ENCODE measurements at regions not wholly inside any gene's neighbourhood (a gene's known extent, or its start where the extent isn't known, plus 50 kb on each side); places are given as distances from the start of the nearest gene placed in this dataset.

GRCh38 chr5:174607205-174607604 lies 117.2 kb upstream of the MSX2 start:
- H3K27ac ChIP-seq (ENCODE audit: low read depth, low read length) = no peak overlapping the region
- H3K4ac ChIP-seq (replicated peaks; ENCODE audit: insufficient read length, low read depth, low read length) = no peak overlapping the region
- no peak overlapping the region for H3K4me3 ChIP-seq (ENCODE audit: extremely low read depth in 1 of 4, insufficient read depth in 2 of 4, low read depth in 3 of 4, low read length in 4 of 4)
- H3K18ac ChIP-seq (ENCODE audit: extremely low read depth, low read length) = no peak overlapping the region
- no peak overlapping the region for H3K14ac ChIP-seq (ENCODE audit: insufficient read length)
- H2AK5ac ChIP-seq (ENCODE audit: low read depth, low read length) = no peak overlapping the region
- no peak for DNase-seq (ENCODE audit: low read depth in 1 of 2, low spot score in 2 of 2)
- H3K23me2 ChIP-seq (ENCODE audit: low read depth, low read length) = no peaks in the 10 kb centered on the region
- no peak overlapping the region for H3K4me2 ChIP-seq (ENCODE audit: insufficient read depth in 1 of 2, low read depth in 2 of 2, low read length in 2 of 2)
- TF ChIP-seq CEBPB (IDR thresholded peaks at IDR 0.05; ENCODE audit: low read depth, low read length) = no peak
- no peak overlapping the region for H2BK12ac ChIP-seq (ENCODE audit: low read depth, low read length)
- no peaks in the 10 kb centered on the region for H3K79me1 ChIP-seq (ENCODE audit: low read depth, low read length)
- no peak overlapping the region for H2BK20ac ChIP-seq (ENCODE audit: low read length)
- no peak overlapping the region for H3K9ac ChIP-seq (replicated peaks in 1 of 4; ENCODE audit: extremely low read depth in 1 of 4, low read depth in 3 of 4, low read length in 3 of 4)
- H3K27me3 ChIP-seq (replicated peaks in 1 of 4; ENCODE audit: control insufficient read depth in 3 of 4, extremely low read depth in 1 of 4, insufficient read depth in 3 of 4, low read length in 3 of 4) = no peaks in the 10 kb centered on the region
- H3K36me3 ChIP-seq (ENCODE audit: control insufficient read depth in 2 of 4, insufficient read depth in 4 of 4, low read length in 3 of 4) = no peaks in the 10 kb centered on the region
- H3K9me3 ChIP-seq (ENCODE audit: insufficient read depth in 2 of 2, low read depth in 1 of 2, low read length in 1 of 2) = peaks cover 0 to 3% of the 10 kb centered on the region in 2 experiments; a peak in 1 of 4 replicates
- H3K79me2 ChIP-seq (ENCODE audit: control insufficient read depth in 1 of 2, insufficient read depth in 2 of 2, low read length in 2 of 2) = no peaks in the 10 kb centered on the region
- H3K4me1 ChIP-seq (replicated peaks in 1 of 4; ENCODE audit: control insufficient read depth in 3 of 4, insufficient read depth in 4 of 4, low read length in 3 of 4) = no peaks in the 10 kb centered on the region
- no peak overlapping the region for H3K23ac ChIP-seq (ENCODE audit: insufficient read length)
- H2BK15ac ChIP-seq (ENCODE audit: low read length) = no peak overlapping the region
- no peak overlapping the region for H2BK120ac ChIP-seq (replicated peaks; ENCODE audit: low read depth, low read length)
- H4K20me1 ChIP-seq (replicated peaks in 1 of 2; ENCODE audit: control insufficient read depth in 1 of 2, insufficient read depth in 2 of 2, low read length in 2 of 2) = no peaks in the 10 kb centered on the region
- no peak overlapping the region for H2BK5ac ChIP-seq (ENCODE audit: low read depth, low read length)
- no peak for FAIRE-seq
- H4K91ac ChIP-seq (replicated peaks; ENCODE audit: insufficient read length, low read length) = no peak overlapping the region
- ChIA-PET POLR2A (ENCODE audit: partially characterized antibody) (no interaction called here), CTCF (ENCODE audit: partially characterized antibody) (interaction anchor here (1.1 to 1.3 kb wide), 4 partner anchors 19 to 231 kb away, joined by 3 to 4 read pairs (median 3); no protein-coding TSS in a partner anchor)
- no peak overlapping the region for H3K56ac ChIP-seq (replicated peaks; ENCODE audit: insufficient read length, low read depth, low read length)
- H4K5ac ChIP-seq (ENCODE audit: insufficient read length, low read depth, low read length) = no peak overlapping the region
- no peak overlapping the region for H4K8ac ChIP-seq (ENCODE audit: extremely low read depth, insufficient read depth, low read length)
- H2AFZ ChIP-seq (ENCODE audit: low read length) = no peak overlapping the region
- WGBS, 2 experiments (ENCODE audit: extremely low coverage in 1 of 2, insufficient coverage in 1 of 2, insufficient read length in 1 of 2, insufficient replicate concordance in 2 of 2, low coverage in 1 of 2, low lambda C conversion rate in 2 of 2, missing lambda C conversion rate in 1 of 2) = 95% methylated on average over 5 of the region's 5 CpGs; no CpG with 5 or more reads in 1 of the 2 experiments
